ENCODE measurements at regions not wholly inside any gene's neighbourhood (a gene's known extent, or its start where the extent isn't known, plus 50 kb on each side); places are given as distances from the start of the nearest gene placed in this dataset.

DNA sequence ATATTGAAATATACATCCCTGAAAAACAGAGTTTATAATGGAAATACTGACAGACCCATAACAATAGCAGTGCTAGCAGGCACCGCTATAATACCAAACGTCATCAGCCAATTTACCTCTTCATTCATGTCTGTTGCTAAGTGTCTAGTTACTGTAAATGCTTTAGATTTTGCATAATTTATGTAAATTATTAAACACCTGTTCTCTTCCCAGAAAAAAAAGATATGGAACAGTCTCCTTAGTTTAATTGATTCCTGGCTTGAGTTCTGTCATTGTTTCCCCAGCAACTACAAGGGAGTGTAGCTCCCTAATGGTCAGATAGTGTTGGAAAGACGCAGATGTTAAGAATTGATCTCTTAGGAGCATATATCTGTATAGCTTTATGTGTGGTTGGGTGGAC is 817.9 kb upstream of the ADGRL2 start:
- no peak overlapping the region for H3K4me3 ChIP-seq (ENCODE audit: extremely low read depth in 1 of 4, insufficient read depth in 2 of 4, low read depth in 3 of 4, low read length in 4 of 4)
- FAIRE-seq (no peak), DNase-seq (ENCODE audit: low read depth in 1 of 2, low spot score in 2 of 2) (no peak)
- no peaks in the 10 kb centered on the region for H3K79me1 ChIP-seq (ENCODE audit: low read depth, low read length)
- H3K79me2 ChIP-seq (ENCODE audit: control insufficient read depth in 1 of 2, insufficient read depth in 2 of 2, low read length in 2 of 2) = no peaks in the 10 kb centered on the region
- H3K9ac ChIP-seq (replicated peaks in 1 of 4; ENCODE audit: extremely low read depth in 1 of 4, low read depth in 3 of 4, low read length in 3 of 4) = no peak overlapping the region; a peak in 1 of 7 replicates
- no peak overlapping the region for H3K14ac ChIP-seq (ENCODE audit: insufficient read length)
- H2BK15ac ChIP-seq (ENCODE audit: low read length) = no peak overlapping the region
- no peak overlapping the region for H2BK12ac ChIP-seq (ENCODE audit: low read depth, low read length)
- H3K27me3 ChIP-seq (replicated peaks in 1 of 4; ENCODE audit: control insufficient read depth in 3 of 4, extremely low read depth in 1 of 4, insufficient read depth in 3 of 4, low read length in 3 of 4) = no peaks in the 10 kb centered on the region
- no peak overlapping the region for H4K8ac ChIP-seq (ENCODE audit: extremely low read depth, insufficient read depth, low read length)
- 68% methylated on average over 3 of the region's 3 CpGs; no CpG with 5 or more reads in 1 of the 2 experiments for WGBS, 2 experiments (ENCODE audit: extremely low coverage in 1 of 2, insufficient coverage in 1 of 2, insufficient read length in 1 of 2, insufficient replicate concordance in 2 of 2, low coverage in 1 of 2, low lambda C conversion rate in 2 of 2, missing lambda C conversion rate in 1 of 2)
- CTCF ChIA-PET (ENCODE audit: partially characterized antibody) = interaction anchor here (0.7 kb wide), 1 partner anchor 428 kb away, joined by 3 read pairs; no protein-coding TSS in a partner anchor
- no peaks in the 10 kb centered on the region for H4K20me1 ChIP-seq (replicated peaks in 1 of 2; ENCODE audit: control insufficient read depth in 1 of 2, insufficient read depth in 2 of 2, low read length in 2 of 2)
- POLR2A ChIA-PET (ENCODE audit: partially characterized antibody) = no interaction called here
- H2AFZ ChIP-seq (ENCODE audit: low read length) = no peak overlapping the region
- no peak overlapping the region for H3K18ac ChIP-seq (ENCODE audit: extremely low read depth, low read length)
- H4K91ac ChIP-seq (replicated peaks; ENCODE audit: insufficient read length, low read length) = no peak overlapping the region
- no peak overlapping the region for H3K23ac ChIP-seq (ENCODE audit: insufficient read length)
- no peak overlapping the region for H2AK5ac ChIP-seq (ENCODE audit: low read depth, low read length)
- H3K4me2 ChIP-seq (ENCODE audit: insufficient read depth in 1 of 2, low read depth in 2 of 2, low read length in 2 of 2) = no peak overlapping the region
- no peak overlapping the region for H3K27ac ChIP-seq (ENCODE audit: low read depth, low read length)
- no peaks in the 10 kb centered on the region for H3K23me2 ChIP-seq (ENCODE audit: low read depth, low read length)
- no peak overlapping the region for H3K56ac ChIP-seq (replicated peaks; ENCODE audit: insufficient read length, low read depth, low read length)
- H3K9me3 ChIP-seq (ENCODE audit: insufficient read depth in 2 of 2, low read depth in 1 of 2, low read length in 1 of 2) = no peaks in the 10 kb centered on the region
- H3K4me1 ChIP-seq (replicated peaks in 1 of 4; ENCODE audit: control insufficient read depth in 3 of 4, insufficient read depth in 4 of 4, low read length in 3 of 4) = peaks cover 0 to 5% (median 2%) of the 10 kb centered on the region in 4 experiments; a peak in 2 of 7 replicates
- H2BK20ac ChIP-seq (ENCODE audit: low read length) = no peak overlapping the region
- no peak overlapping the region for H3K4ac ChIP-seq (replicated peaks; ENCODE audit: insufficient read length, low read depth, low read length)
- H3K36me3 ChIP-seq (ENCODE audit: control insufficient read depth in 2 of 4, insufficient read depth in 4 of 4, low read length in 3 of 4) = no peaks in the 10 kb centered on the region
- no peak overlapping the region for H2BK120ac ChIP-seq (replicated peaks; ENCODE audit: low read depth, low read length)
- no peak overlapping the region for H2BK5ac ChIP-seq (ENCODE audit: low read depth, low read length)
- TF ChIP-seq ZNF274 (IDR thresholded peaks at IDR 0.05; ENCODE audit: borderline replicate concordance, extremely low read depth, low read length) (no peak), SRF (IDR thresholded peaks at IDR 0.05; ENCODE audit: low read depth, low read length) (no peak), EGR1 (IDR thresholded peaks at IDR 0.05; ENCODE audit: borderline replicate concordance, low read depth, low read length) (no peak), RAD21 (IDR thresholded peaks at IDR 0.05 in 1 of 2, conservative IDR thresholded peaks at IDR 0.05 in 1 of 2; ENCODE audit: low read depth in 2 of 2, low read length in 2 of 2) (no peak)
- H4K5ac ChIP-seq (ENCODE audit: insufficient read length, low read depth, low read length) = no peak overlapping the region

All from H1 (cell line).